ENCODE measurements at regions not wholly inside any gene's neighbourhood (a gene's known extent, or its start where the extent isn't known, plus 50 kb on each side); places are given as distances from the start of the nearest gene placed in this dataset.

DNA sequence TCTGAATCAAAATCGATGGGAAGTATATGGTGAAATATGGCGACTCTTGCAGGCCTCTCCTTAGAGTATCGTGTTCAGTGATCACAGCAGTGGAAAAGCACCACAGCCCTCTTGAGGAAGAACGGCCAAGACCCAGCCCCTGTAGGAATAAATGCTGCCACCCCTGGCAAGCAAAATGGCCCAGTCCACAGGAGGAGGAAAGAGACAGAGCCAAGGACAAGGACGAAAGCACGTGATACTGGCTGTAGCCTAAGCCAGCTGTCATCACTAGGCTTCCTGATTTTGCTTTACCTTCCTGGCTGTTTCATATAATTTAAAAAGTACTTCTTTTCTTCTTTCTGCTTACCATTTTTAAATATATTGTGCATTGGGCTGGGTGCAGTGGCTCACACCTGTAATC, 395.0 kb upstream of the SHH start:
- TF ChIP-seq EZH2 (IDR thresholded peaks at IDR 0.05; ENCODE audit: borderline replicate concordance) (no peak), EZH2phosphoT487 (IDR thresholded peaks at IDR 0.05; ENCODE audit: low read depth, severe bottlenecking, unreplicated experiment) (no peak)
- TF ChIP-seq, protein P1, sequence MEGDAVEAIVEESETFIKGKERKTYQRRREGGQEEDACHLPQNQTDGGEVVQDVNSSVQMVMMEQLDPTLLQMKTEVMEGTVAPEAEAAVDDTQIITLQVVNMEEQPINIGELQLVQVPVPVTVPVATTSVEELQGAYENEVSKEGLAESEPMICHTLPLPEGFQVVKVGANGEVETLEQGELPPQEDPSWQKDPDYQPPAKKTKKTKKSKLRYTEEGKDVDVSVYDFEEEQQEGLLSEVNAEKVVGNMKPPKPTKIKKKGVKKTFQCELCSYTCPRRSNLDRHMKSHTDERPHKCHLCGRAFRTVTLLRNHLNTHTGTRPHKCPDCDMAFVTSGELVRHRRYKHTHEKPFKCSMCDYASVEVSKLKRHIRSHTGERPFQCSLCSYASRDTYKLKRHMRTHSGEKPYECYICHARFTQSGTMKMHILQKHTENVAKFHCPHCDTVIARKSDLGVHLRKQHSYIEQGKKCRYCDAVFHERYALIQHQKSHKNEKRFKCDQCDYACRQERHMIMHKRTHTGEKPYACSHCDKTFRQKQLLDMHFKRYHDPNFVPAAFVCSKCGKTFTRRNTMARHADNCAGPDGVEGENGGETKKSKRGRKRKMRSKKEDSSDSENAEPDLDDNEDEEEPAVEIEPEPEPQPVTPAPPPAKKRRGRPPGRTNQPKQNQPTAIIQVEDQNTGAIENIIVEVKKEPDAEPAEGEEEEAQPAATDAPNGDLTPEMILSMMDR (IDR thresholded peaks at IDR 0.05; ENCODE audit: poor library complexity) = no peak
- no peak overlapping the region for H2AFZ ChIP-seq
- no peak overlapping the region for H3K27ac ChIP-seq
- H3K27me3 ChIP-seq = no peaks in the 10 kb centered on the region
- no peaks in the 10 kb centered on the region for H3K9me3 ChIP-seq (ENCODE audit: low read depth)
- H3K4me3 ChIP-seq = no peak overlapping the region
- WGBS (ENCODE audit: low lambda C conversion rate, missing lambda C conversion rate) = 93% methylated on average over 6 of the region's 6 CpGs
- no peaks in the 10 kb centered on the region for H3K79me2 ChIP-seq
- no peak overlapping the region for H3K4me2 ChIP-seq
- H3K4me1 ChIP-seq (ENCODE audit: insufficient read depth) = no peaks in the 10 kb centered on the region
- H3K9me2 ChIP-seq (replicated peaks; ENCODE audit: insufficient read depth) = no peaks in the 10 kb centered on the region
- no peak for DNase-seq (ENCODE audit: low spot score)
- no peaks in the 10 kb centered on the region for H3K36me3 ChIP-seq (replicated peaks; ENCODE audit: insufficient read depth, low read depth)
- H4K20me1 ChIP-seq (ENCODE audit: insufficient read depth, poor library complexity, severe bottlenecking) = no peaks in the 10 kb centered on the region

DNA sequence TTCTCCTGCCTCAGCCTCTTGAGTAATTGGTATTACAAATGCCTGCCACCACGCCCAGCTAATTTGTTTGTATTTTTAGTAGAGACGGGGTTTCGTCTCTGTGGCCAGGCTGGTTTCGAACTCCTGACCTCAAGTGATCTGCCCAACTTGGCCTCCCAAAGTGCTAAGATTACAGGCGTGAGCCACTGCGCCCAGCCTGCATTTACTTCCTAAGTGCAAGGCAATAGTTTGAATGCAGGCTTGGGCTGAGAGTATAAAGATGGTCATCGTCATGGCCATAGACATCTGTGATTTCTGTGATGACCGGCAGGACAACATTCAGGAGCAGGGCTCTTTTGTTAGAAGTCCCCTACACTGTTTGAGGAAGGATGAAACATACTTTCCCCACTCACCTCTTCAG, 393.9 kb upstream of the SHH start:
- WGBS (ENCODE audit: low lambda C conversion rate, missing lambda C conversion rate) = 90% methylated on average over 8 of the region's 8 CpGs
- no peak overlapping the region for H3K4me3 ChIP-seq
- no peak overlapping the region for H2AFZ ChIP-seq
- no peak overlapping the region for H3K27ac ChIP-seq
- H3K27me3 ChIP-seq = no peaks in the 10 kb centered on the region
- no peaks in the 10 kb centered on the region for H4K20me1 ChIP-seq (ENCODE audit: insufficient read depth, poor library complexity, severe bottlenecking)
- DNase-seq (ENCODE audit: low spot score) = no peak
- TF ChIP-seq EZH2phosphoT487 (IDR thresholded peaks at IDR 0.05; ENCODE audit: low read depth, severe bottlenecking, unreplicated experiment) = no peak
- no peak for TF ChIP-seq EZH2 (IDR thresholded peaks at IDR 0.05; ENCODE audit: borderline replicate concordance)
- TF ChIP-seq, protein P1 (IDR thresholded peaks at IDR 0.05; ENCODE audit: poor library complexity) = no peak
- no peaks in the 10 kb centered on the region for H3K9me3 ChIP-seq (ENCODE audit: low read depth)
- no peaks in the 10 kb centered on the region for H3K36me3 ChIP-seq (replicated peaks; ENCODE audit: insufficient read depth, low read depth)
- no peaks in the 10 kb centered on the region for H3K4me1 ChIP-seq (ENCODE audit: insufficient read depth)
- no peaks in the 10 kb centered on the region for H3K9me2 ChIP-seq (replicated peaks; ENCODE audit: insufficient read depth)
- H3K79me2 ChIP-seq = no peaks in the 10 kb centered on the region
- H3K4me2 ChIP-seq = no peak overlapping the region

- Histone ChIP-seq H3K4me1 (ENCODE audit: insufficient read depth) (no peaks in the 10 kb centered on the region), H3K4me3 (no peak overlapping the region), H3K27ac (no peak overlapping the region), H3K9me2 (replicated peaks; ENCODE audit: insufficient read depth) (no peaks in the 10 kb centered on the region), H3K27me3 (no peaks in the 10 kb centered on the region), H3K36me3 (replicated peaks; ENCODE audit: insufficient read depth, low read depth) (no peaks in the 10 kb centered on the region), H3K4me2 (no peak overlapping the region), H3K9me3 (ENCODE audit: low read depth) (no peaks in the 10 kb centered on the region), H4K20me1 (ENCODE audit: insufficient read depth, poor library complexity, severe bottlenecking) (no peaks in the 10 kb centered on the region), H2AFZ (no peak overlapping the region), H3K79me2 (no peaks in the 10 kb centered on the region)
- WGBS (ENCODE audit: low lambda C conversion rate, missing lambda C conversion rate) = 82% methylated on average over 6 of the region's 6 CpGs
- no peak for DNase-seq (ENCODE audit: low spot score)
- TF ChIP-seq EZH2phosphoT487 (IDR thresholded peaks at IDR 0.05; ENCODE audit: low read depth, severe bottlenecking, unreplicated experiment) = no peak
- no peak for TF ChIP-seq EZH2 (IDR thresholded peaks at IDR 0.05; ENCODE audit: borderline replicate concordance)
- TF ChIP-seq, protein P1 (IDR thresholded peaks at IDR 0.05; ENCODE audit: poor library complexity) = no peak
These were observed 392.6 kb upstream of the SHH start for GRCh38 chr7:156204820-156205219.

DNA sequence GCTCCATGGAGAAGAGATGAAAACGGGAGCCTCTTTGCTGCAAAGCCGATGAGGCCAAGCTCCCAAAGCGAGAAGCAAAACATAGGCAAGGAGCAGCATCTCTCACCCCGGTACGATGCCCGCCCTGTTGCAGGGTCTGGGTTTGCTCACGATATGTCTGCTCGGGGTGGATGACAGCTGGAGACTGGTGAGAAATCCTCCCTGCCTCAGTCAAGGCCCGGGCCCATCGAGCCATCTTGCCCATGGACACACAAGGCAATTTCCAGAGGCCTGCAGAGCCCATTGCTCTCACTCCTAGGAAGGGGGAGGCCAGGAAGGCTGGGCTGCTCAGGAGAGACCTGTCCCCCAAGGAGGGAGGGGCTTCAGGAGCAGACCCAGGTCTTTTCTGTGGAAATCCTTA, 391.7 kb upstream of the SHH start:
- Histone ChIP-seq H3K4me3 (no peak overlapping the region), H3K9me3 (ENCODE audit: low read depth) (no peaks in the 10 kb centered on the region), H3K79me2 (no peaks in the 10 kb centered on the region), H3K36me3 (replicated peaks; ENCODE audit: insufficient read depth, low read depth) (no peaks in the 10 kb centered on the region), H3K4me2 (no peak overlapping the region), H3K9me2 (replicated peaks; ENCODE audit: insufficient read depth) (no peaks in the 10 kb centered on the region), H3K27me3 (no peaks in the 10 kb centered on the region), H3K4me1 (ENCODE audit: insufficient read depth) (no peaks in the 10 kb centered on the region), H4K20me1 (ENCODE audit: insufficient read depth, poor library complexity, severe bottlenecking) (no peaks in the 10 kb centered on the region), H2AFZ (no peak overlapping the region), H3K27ac (no peak overlapping the region)
- TF ChIP-seq EZH2phosphoT487 (IDR thresholded peaks at IDR 0.05; ENCODE audit: low read depth, severe bottlenecking, unreplicated experiment) (no peak), EZH2 (IDR thresholded peaks at IDR 0.05; ENCODE audit: borderline replicate concordance) (no peak)
- TF ChIP-seq, protein P1 (IDR thresholded peaks at IDR 0.05; ENCODE audit: poor library complexity) = no peak
- 90% methylated on average over 10 of the region's 10 CpGs for WGBS (ENCODE audit: low lambda C conversion rate, missing lambda C conversion rate)
- no peak for DNase-seq (ENCODE audit: low spot score)

All from hepatocyte (in vitro differentiated cells).